PFSK-1 (cell line): ENCODE measurements at regions not wholly inside any gene's neighbourhood (a gene's known extent, or its start where the extent isn't known, plus 50 kb on each side); places are given as distances from the start of the nearest gene placed in this dataset.

Experiments used
- POLR2AphosphoS5 ChIP-seq: IDR thresholded peaks from 2 replicates; pipeline ENCODE4 v1.6.1; 2012; ENCODE audit warnings: low read depth, mild to moderate bottlenecking, control low read depth, low read length, moderate library complexity
- TAF1 ChIP-seq: IDR thresholded peaks from 2 replicates; pipeline ENCODE4 v1.6.1; 2012; ENCODE audit warnings: low read length, control low read depth, borderline replicate concordance; ENCODE audit not compliant: insufficient read depth
- TF ChIP-seq, protein P1 (sequence below), 2 experiments: IDR thresholded peaks; 2 replicates each; pipeline versions ENCODE4 v1.6.1 to v1.8.0; 2011 to 2012; ENCODE audit warnings: low read depth in 2 of 2, low read length in 2 of 2, control low read depth in 1 of 2, inconsistent platforms in 1 of 2, mild to moderate bottlenecking in 1 of 2, moderate library complexity in 1 of 2; ENCODE audit not compliant: insufficient read depth in 1 of 2

- TF ChIP-seq TAF1, result no peak
- TF ChIP-seq POLR2AphosphoS5, result no peak
- TF ChIP-seq, protein P1, sequence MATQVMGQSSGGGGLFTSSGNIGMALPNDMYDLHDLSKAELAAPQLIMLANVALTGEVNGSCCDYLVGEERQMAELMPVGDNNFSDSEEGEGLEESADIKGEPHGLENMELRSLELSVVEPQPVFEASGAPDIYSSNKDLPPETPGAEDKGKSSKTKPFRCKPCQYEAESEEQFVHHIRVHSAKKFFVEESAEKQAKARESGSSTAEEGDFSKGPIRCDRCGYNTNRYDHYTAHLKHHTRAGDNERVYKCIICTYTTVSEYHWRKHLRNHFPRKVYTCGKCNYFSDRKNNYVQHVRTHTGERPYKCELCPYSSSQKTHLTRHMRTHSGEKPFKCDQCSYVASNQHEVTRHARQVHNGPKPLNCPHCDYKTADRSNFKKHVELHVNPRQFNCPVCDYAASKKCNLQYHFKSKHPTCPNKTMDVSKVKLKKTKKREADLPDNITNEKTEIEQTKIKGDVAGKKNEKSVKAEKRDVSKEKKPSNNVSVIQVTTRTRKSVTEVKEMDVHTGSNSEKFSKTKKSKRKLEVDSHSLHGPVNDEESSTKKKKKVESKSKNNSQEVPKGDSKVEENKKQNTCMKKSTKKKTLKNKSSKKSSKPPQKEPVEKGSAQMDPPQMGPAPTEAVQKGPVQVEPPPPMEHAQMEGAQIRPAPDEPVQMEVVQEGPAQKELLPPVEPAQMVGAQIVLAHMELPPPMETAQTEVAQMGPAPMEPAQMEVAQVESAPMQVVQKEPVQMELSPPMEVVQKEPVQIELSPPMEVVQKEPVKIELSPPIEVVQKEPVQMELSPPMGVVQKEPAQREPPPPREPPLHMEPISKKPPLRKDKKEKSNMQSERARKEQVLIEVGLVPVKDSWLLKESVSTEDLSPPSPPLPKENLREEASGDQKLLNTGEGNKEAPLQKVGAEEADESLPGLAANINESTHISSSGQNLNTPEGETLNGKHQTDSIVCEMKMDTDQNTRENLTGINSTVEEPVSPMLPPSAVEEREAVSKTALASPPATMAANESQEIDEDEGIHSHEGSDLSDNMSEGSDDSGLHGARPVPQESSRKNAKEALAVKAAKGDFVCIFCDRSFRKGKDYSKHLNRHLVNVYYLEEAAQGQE (IDR thresholded peaks at IDR 0.05; ENCODE audit: insufficient read depth in 1 of 2, low read depth in 2 of 2, low read length in 2 of 2), result no peak
Measured at GRCh38 chr1:69498711-69499110, 69.0 kb upstream of the LRRC7 start.
